Right atrium auricular region (tissue), 2 donors: ENCODE measurements at regions not wholly inside any gene's neighbourhood (a gene's known extent, or its start where the extent isn't known, plus 50 kb on each side); places are given as distances from the start of the nearest gene placed in this dataset.

ENCODE experiments used
- DNase-seq: peaks from one replicate; pipeline ENCODE4 v3.0.0-alpha.2; 2019; ENCODE audit warnings: low spot score
- H3K27ac ChIP-seq, 2 donors: fragments of 200-600 bp; sonication (generic); 1 replicate in 1 of 2; 2 replicates in 1 of 2; pipeline ENCODE4 v1.5.1; 2016 to 2019
- H3K27me3 ChIP-seq, 2 donors: fragments of 200-600 bp; sonication (generic); one replicate each; pipeline versions ENCODE4 v1.5.1 to v1.6.0; 2017 to 2019
- H3K36me3 ChIP-seq: fragments of 200-600 bp; sonication (generic); one replicate; pipeline ENCODE4 v1.5.1; 2016
- H3K4me1 ChIP-seq, 2 donors: fragments of 200-600 bp; sonication (generic); one replicate each; pipeline versions ENCODE4 v1.5.1 to v1.6.0; 2017 to 2019
- H3K4me3 ChIP-seq, 2 donors: fragments of 200-600 bp; sonication (generic); 1 replicate in 1 of 2; 2 replicates in 1 of 2; pipeline ENCODE4 v1.5.1; 2017 to 2019; ENCODE audit warnings: mild to moderate bottlenecking in 1 of 2, moderate library complexity in 1 of 2
- H3K9me3 ChIP-seq, 2 donors: fragments of 200-600 bp; sonication (generic); one replicate each; pipeline ENCODE4 v1.5.1; 2019
- TF ChIP-seq, protein P1 (sequence below), 2 donors: fragments of 200-600 bp; sonication (generic); IDR thresholded peaks; one replicate each; pipeline ENCODE4 v1.5.1; 2019; ENCODE audit warnings: antibody characterized with exemption in 2 of 2

DNA sequence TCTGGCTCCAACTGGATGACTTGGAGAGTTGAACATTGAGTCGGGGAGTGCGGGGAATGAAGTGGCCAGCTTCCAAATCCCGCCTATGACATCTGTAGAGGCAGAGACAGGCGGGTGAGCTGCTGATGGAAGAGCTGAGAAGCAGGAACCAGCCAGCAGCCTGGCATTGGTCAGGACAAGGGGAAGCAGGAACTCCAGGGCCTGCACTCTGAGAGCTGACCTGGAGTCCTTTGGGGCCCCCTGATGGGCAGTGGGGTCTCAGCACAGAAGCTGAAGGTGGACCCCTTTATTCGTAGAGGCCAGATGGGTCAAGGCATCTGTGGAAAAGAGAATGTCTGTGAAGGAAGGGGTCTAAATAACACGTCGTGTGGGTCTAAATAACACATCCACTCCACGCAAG lies 57.0 kb downstream of the SEC61G start:
- H3K27ac ChIP-seq, result no peak overlapping the region
- TF ChIP-seq, protein P1, sequence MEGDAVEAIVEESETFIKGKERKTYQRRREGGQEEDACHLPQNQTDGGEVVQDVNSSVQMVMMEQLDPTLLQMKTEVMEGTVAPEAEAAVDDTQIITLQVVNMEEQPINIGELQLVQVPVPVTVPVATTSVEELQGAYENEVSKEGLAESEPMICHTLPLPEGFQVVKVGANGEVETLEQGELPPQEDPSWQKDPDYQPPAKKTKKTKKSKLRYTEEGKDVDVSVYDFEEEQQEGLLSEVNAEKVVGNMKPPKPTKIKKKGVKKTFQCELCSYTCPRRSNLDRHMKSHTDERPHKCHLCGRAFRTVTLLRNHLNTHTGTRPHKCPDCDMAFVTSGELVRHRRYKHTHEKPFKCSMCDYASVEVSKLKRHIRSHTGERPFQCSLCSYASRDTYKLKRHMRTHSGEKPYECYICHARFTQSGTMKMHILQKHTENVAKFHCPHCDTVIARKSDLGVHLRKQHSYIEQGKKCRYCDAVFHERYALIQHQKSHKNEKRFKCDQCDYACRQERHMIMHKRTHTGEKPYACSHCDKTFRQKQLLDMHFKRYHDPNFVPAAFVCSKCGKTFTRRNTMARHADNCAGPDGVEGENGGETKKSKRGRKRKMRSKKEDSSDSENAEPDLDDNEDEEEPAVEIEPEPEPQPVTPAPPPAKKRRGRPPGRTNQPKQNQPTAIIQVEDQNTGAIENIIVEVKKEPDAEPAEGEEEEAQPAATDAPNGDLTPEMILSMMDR (IDR thresholded peaks at IDR 0.05), result no peak
- H3K4me1 ChIP-seq, result no peaks in the 10 kb centered on the region
- no peaks in the 10 kb centered on the region for H3K9me3 ChIP-seq
- H3K36me3 ChIP-seq, result no peaks in the 10 kb centered on the region
- no peak overlapping the region for H3K4me3 ChIP-seq
- H3K27me3 ChIP-seq, result no peaks in the 10 kb centered on the region
- DNase-seq, result no peak

DNA sequence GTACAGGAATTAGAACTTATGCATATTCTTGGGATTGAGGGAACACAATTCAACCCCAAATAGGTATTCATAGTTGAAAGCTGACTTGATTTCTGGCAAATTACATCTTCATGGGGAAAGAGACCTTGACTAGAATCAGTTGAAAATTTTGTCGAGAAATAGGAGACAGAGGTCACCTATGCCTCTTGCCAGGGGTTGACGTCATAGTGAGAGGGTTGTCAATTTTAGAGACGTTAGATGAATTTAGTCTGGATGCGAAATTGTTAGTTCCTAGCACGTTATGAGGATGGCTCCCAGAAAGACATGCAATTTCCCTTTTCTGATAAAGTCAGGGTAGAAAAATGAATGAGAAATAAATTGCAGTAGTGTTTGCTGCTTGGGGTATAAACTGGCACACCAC lies 59.3 kb downstream of the SEC61G start:
- TF ChIP-seq, protein P1 (IDR thresholded peaks at IDR 0.05), result no peak
- DNase-seq, result no peak
- Histone ChIP-seq H3K36me3 (no peaks in the 10 kb centered on the region), H3K4me3 (no peak overlapping the region), H3K4me1 (no peaks in the 10 kb centered on the region), H3K27me3 (no peaks in the 10 kb centered on the region), H3K27ac (no peak overlapping the region), H3K9me3 (no peaks in the 10 kb centered on the region)

DNA sequence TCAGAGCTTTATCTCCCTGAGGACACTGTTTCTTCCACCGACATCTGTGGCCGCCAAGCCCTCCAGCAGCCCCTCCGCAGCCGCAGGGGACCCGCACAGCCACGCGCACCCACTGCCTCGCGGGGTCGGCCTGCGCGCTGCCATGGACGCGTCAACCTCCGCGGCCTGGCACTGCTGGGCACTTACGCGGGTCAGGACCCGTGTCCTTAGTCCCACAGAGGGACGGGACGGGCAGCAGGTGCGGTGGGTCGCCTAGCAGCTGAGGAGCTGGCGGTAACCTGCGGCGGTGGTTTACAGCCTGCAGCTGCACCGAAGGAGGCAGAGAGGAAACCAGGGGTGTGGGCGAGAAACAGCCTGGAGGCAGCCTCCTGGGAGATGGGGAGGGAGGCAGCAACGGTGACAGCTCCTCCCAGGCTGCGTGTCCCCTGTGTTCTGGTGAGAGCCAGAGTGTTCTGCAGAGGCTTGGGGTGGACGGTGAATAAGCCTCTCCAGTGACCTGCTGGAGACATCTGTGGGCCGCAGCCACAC lies 61.3 kb downstream of the SEC61G start:
- no peak overlapping the region for H3K27ac ChIP-seq
- H3K4me1 ChIP-seq, result no peaks in the 10 kb centered on the region
- H3K4me3 ChIP-seq, result no peak overlapping the region
- no peaks in the 10 kb centered on the region for H3K9me3 ChIP-seq
- no peaks in the 10 kb centered on the region for H3K27me3 ChIP-seq
- TF ChIP-seq, protein P1 (IDR thresholded peaks at IDR 0.05), result no peak
- no peak for DNase-seq
- H3K36me3 ChIP-seq, result no peaks in the 10 kb centered on the region

DNA sequence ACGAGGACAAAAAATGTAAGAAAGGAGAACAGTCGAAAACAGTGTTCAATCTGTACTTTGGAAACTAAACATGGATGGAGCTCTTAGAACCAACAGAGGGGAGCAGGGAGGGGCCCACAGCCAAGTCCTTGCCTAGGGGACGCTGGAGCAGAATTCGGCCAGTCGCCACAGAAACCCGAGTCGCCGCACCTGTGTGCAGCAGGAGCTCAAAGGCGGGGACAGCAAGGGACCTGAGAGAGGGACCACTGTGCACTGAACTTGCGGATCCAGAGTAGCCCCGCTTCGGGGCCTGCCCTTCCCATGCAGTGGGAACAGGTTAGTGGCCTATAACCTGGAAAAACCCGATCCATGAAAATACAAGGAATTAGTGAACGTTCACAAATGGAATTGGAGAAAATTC lies 68.1 kb downstream of the SEC61G start:
- H3K27ac ChIP-seq, result no peak overlapping the region
- TF ChIP-seq, protein P1 (IDR thresholded peaks at IDR 0.05), result no peak
- no peak for DNase-seq

DNA sequence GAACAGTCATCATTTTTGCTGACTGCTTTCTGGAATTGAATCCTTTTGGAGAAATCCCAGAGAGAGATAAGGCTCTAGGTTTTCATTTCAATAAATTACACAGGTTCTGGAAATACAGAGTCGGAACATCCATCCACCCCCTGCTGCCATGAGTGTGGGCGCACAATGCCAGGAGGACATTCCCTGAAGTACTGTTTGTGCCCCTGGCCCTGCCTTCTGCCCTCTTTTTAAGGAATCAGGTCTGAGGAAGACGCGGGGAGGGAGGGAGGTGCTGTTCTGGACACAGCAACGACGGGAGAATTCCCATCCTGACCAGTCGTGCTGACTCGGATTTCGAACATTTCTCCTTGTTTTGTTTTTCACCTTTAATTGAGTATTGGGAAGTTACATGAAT lies 69.0 kb downstream of the SEC61G start:
- no peaks in the 10 kb centered on the region for H3K27me3 ChIP-seq
- no peak for DNase-seq
- no peak overlapping the region for H3K27ac ChIP-seq
- no peaks in the 10 kb centered on the region for H3K4me1 ChIP-seq
- H3K36me3 ChIP-seq, result no peaks in the 10 kb centered on the region
- TF ChIP-seq, protein P1 (IDR thresholded peaks at IDR 0.05), result no peak
- H3K4me3 ChIP-seq, result no peak overlapping the region
- no peaks in the 10 kb centered on the region for H3K9me3 ChIP-seq

More for the DNA sequence above, 68.1 kb downstream of the SEC61G start:
- Histone ChIP-seq H3K27me3 (no peaks in the 10 kb centered on the region), H3K4me1 (no peaks in the 10 kb centered on the region), H3K9me3 (no peaks in the 10 kb centered on the region), H3K4me3 (no peak overlapping the region), H3K36me3 (no peaks in the 10 kb centered on the region)

DNA sequence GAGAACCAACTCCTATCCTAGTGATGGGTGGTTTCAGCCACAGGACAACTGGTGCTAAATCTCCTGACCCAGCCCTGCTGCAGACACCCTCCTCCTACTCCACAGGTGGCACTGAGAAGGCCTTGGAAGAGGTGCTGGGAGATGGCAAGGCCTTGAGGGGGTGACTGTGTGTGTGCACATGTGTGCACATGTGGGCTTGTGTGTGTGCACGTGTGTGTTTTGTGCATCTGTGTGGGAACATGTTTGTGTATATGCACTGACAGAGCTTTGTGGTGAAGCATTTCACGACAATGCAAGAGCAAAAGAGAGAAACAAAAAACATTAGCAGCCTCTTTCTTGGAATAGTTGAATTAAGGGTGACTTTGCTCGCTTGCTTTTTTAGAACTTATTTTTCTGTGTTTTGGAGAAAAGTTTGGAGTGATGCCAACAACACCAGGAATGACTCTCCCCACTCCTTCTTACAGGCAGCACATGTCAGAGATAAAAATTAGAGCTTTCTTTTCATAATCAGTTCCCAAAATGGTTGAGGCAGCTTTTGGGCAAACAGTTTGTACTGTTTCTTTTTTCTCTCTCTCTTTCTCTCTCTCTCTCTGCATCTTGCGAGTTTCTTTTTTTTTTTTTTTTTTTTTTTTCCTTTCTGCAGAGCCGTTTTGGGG lies 69.5 kb downstream of the SEC61G start:
- no peaks in the 10 kb centered on the region for H3K9me3 ChIP-seq
- no peak overlapping the region for H3K4me3 ChIP-seq
- H3K36me3 ChIP-seq, result no peaks in the 10 kb centered on the region
- H3K27me3 ChIP-seq, result no peaks in the 10 kb centered on the region
- no peaks in the 10 kb centered on the region for H3K4me1 ChIP-seq
- no peak overlapping the region for H3K27ac ChIP-seq
- TF ChIP-seq, protein P1 (IDR thresholded peaks at IDR 0.05), result no peak
- DNase-seq, result no peak
